Astrocyte (in vitro differentiated cells and primary cell): ENCODE measurements at regions not wholly inside any gene's neighbourhood (a gene's known extent, or its start where the extent isn't known, plus 50 kb on each side); places are given as distances from the start of the nearest gene placed in this dataset.

Experiments used
- DNase-seq: peaks from one replicate; pipeline ENCODE4 v3.0.0-alpha.2; 2010; ENCODE audit warnings: low read depth
- FAIRE-seq: peaks from 2 replicates; lab custom pipeline; 2011; peaks lifted over from hg19 to GRCh38; lab: Jason Lieb, UNC
- H2AFZ ChIP-seq: 2 replicates; pipeline ENCODE4 v1.6.0; 2012; ENCODE audit warnings: low read depth, low read length, inconsistent platforms
- H3K27ac ChIP-seq: 2 replicates; pipeline ENCODE4 v1.5.1; 2011; ENCODE audit warnings: low read depth, low read length, inconsistent platforms
- H3K27me3 ChIP-seq: 2 replicates; pipeline ENCODE4 v1.6.0; 2011; ENCODE audit warnings: low read length, inconsistent platforms; ENCODE audit not compliant: insufficient read depth
- H3K36me3 ChIP-seq: 2 replicates; pipeline ENCODE4 v1.5.1; 2011; ENCODE audit warnings: low read length, inconsistent platforms; ENCODE audit not compliant: insufficient read depth
- H3K4me1 ChIP-seq: 2 replicates; pipeline ENCODE4 v1.5.1; 2011; ENCODE audit warnings: low read length, inconsistent platforms; ENCODE audit not compliant: insufficient read depth
- H3K4me2 ChIP-seq: 2 replicates; pipeline ENCODE4 v1.6.0; 2012; ENCODE audit warnings: low read length, inconsistent platforms
- H3K4me3 ChIP-seq: 2 replicates; pipeline ENCODE4 v1.5.1; 2011; ENCODE audit warnings: low read depth, mild to moderate bottlenecking, low read length, inconsistent platforms; ENCODE audit not compliant: insufficient read depth
- H3K79me2 ChIP-seq: 2 replicates; pipeline ENCODE4 v1.6.0; 2012; ENCODE audit warnings: mild to moderate bottlenecking, low read length, inconsistent platforms; ENCODE audit not compliant: insufficient read depth
- H3K9ac ChIP-seq: 2 replicates; pipeline ENCODE4 v1.6.0; 2012; ENCODE audit warnings: mild to moderate bottlenecking, low read length, inconsistent platforms
- H3K9me3 ChIP-seq: 2 replicates; pipeline ENCODE4 v1.5.1; 2012; ENCODE audit warnings: low read depth, mild to moderate bottlenecking, low read length, inconsistent platforms; ENCODE audit not compliant: insufficient read depth
- H4K20me1 ChIP-seq: 2 replicates; pipeline ENCODE4 v1.6.0; 2012; ENCODE audit warnings: low read length, inconsistent platforms; ENCODE audit not compliant: insufficient read depth
- H3K27ac Mint-ChIP-seq: one replicate; pipeline ENCODE4 v1.8.0; 2021; ENCODE audit warnings: mild to moderate bottlenecking, mixed read lengths; ENCODE audit not compliant: unreplicated experiment
- H3K27me3 Mint-ChIP-seq: one replicate; pipeline ENCODE4 v1.8.0; 2021; ENCODE audit warnings: low read depth, mixed read lengths; ENCODE audit not compliant: unreplicated experiment
- H3K36me3 Mint-ChIP-seq: one replicate; pipeline ENCODE4 v1.8.0; 2021; ENCODE audit warnings: low read depth, mixed read lengths; ENCODE audit not compliant: unreplicated experiment
- H3K4me1 Mint-ChIP-seq: one replicate; pipeline ENCODE4 v1.8.0; 2021; ENCODE audit warnings: low read depth, mixed read lengths; ENCODE audit not compliant: unreplicated experiment
- H3K4me3 Mint-ChIP-seq: one replicate; pipeline ENCODE4 v1.8.0; 2021; ENCODE audit warnings: mild to moderate bottlenecking, moderate library complexity, mixed read lengths; ENCODE audit not compliant: unreplicated experiment
- H3K9me3 Mint-ChIP-seq: one replicate; pipeline ENCODE4 v1.8.0; 2021; ENCODE audit warnings: mild to moderate bottlenecking, mixed read lengths; ENCODE audit not compliant: unreplicated experiment
- EZH2 ChIP-seq: IDR thresholded peaks from 2 replicates; pipeline ENCODE4 v1.6.1; 2012; ENCODE audit warnings: mild to moderate bottlenecking, low read length, inconsistent platforms; ENCODE audit not compliant: insufficient read depth
- TF ChIP-seq, protein P1 (sequence below): IDR thresholded peaks from 2 replicates; pipeline ENCODE4 v1.5.1; 2011; ENCODE audit warnings: low read depth, mild to moderate bottlenecking, inconsistent platforms, low read length, moderate library complexity; ENCODE audit not compliant: insufficient read depth

DNA sequence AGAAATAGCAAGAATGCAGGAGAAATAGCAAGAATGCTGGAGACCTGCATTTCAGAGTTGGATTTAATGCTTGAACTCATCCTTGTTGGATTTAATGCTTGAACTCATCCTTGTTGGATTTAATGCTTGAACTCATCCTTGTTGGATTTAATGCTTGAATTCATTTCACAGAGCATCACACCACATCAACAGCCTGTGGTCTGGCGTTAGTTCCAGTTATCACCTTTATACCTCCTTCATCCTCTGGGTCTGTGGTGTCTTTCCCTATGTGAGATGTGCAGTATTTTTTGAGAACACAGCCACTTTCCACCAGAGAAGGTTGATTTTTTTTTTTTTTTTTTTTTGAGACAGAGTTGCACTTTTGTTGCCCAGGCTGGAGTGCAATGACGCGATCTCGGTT, 546.4 kb upstream of the SOX11 start:
- H2AFZ ChIP-seq = no peak overlapping the region
- TF ChIP-seq EZH2 = no peak
- TF ChIP-seq, protein P1, sequence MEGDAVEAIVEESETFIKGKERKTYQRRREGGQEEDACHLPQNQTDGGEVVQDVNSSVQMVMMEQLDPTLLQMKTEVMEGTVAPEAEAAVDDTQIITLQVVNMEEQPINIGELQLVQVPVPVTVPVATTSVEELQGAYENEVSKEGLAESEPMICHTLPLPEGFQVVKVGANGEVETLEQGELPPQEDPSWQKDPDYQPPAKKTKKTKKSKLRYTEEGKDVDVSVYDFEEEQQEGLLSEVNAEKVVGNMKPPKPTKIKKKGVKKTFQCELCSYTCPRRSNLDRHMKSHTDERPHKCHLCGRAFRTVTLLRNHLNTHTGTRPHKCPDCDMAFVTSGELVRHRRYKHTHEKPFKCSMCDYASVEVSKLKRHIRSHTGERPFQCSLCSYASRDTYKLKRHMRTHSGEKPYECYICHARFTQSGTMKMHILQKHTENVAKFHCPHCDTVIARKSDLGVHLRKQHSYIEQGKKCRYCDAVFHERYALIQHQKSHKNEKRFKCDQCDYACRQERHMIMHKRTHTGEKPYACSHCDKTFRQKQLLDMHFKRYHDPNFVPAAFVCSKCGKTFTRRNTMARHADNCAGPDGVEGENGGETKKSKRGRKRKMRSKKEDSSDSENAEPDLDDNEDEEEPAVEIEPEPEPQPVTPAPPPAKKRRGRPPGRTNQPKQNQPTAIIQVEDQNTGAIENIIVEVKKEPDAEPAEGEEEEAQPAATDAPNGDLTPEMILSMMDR = no peak
- no peak overlapping the region for H3K27ac Mint-ChIP-seq
- no peak overlapping the region for H3K27ac ChIP-seq
- no peaks in the 10 kb centered on the region for H3K36me3 ChIP-seq
- H3K27me3 Mint-ChIP-seq = no peaks in the 10 kb centered on the region
- H3K9ac ChIP-seq = no peak overlapping the region
- H4K20me1 ChIP-seq = no peaks in the 10 kb centered on the region
- FAIRE-seq = no peak
- H3K4me3 ChIP-seq = no peak overlapping the region
- H3K4me1 Mint-ChIP-seq = peaks cover 2% of the 10 kb centered on the region
- no peaks in the 10 kb centered on the region for H3K79me2 ChIP-seq
- H3K27me3 ChIP-seq = no peaks in the 10 kb centered on the region
- H3K36me3 Mint-ChIP-seq = no peaks in the 10 kb centered on the region
- no peaks in the 10 kb centered on the region for H3K9me3 ChIP-seq
- no peaks in the 10 kb centered on the region for H3K4me1 ChIP-seq
- H3K4me2 ChIP-seq = no peak overlapping the region
- no peak overlapping the region for H3K4me3 Mint-ChIP-seq
- peaks cover 8% of the 10 kb centered on the region for H3K9me3 Mint-ChIP-seq
- DNase-seq = no peak

DNA sequence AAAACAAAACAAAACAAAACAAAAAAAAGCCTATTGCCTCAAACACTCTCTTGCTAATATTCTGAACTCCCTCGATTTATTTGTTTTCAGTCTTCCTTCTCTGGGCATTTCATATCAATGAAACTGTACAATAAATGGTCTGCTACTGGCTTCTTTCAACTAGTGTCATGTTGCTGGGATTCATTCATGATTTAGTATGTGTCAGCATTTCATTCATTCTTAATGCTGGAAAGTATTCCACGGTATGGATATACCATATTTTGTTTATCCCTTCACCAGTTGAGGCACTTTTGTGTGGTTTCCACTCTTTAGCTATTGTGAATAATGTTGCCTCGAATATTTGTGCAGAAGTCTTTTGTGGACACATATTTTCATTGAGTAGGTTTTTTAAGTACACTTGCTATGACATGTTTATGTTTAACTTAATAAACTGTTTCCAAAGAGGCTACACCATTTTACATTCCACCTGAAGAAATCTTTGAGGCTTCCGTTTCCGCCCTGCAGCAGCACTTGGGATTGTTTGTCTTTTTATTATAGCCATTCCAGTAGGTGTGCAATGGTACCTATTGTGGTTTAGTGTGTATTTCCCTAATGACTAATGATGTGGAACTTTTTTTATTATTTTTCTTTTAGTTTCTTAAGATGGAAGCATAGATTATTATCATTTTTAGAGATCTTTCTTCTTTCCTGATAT, 543.6 kb upstream of the SOX11 start:
- TF ChIP-seq, protein P1 = no peak
- TF ChIP-seq EZH2 = no peak
- Mint-ChIP-seq H3K9me3 (peaks cover 14% of the 10 kb centered on the region), H3K27me3 (no peaks in the 10 kb centered on the region), H3K4me1 (no peaks in the 10 kb centered on the region), H3K27ac (no peak overlapping the region), H3K4me3 (no peak overlapping the region), H3K36me3 (no peaks in the 10 kb centered on the region)
- no peak for FAIRE-seq
- Histone ChIP-seq H2AFZ (no peak overlapping the region), H3K27me3 (no peaks in the 10 kb centered on the region), H3K9me3 (no peaks in the 10 kb centered on the region), H3K4me1 (no peaks in the 10 kb centered on the region), H4K20me1 (no peaks in the 10 kb centered on the region), H3K4me3 (no peak overlapping the region), H3K27ac (no peak overlapping the region), H3K36me3 (no peaks in the 10 kb centered on the region), H3K9ac (no peak overlapping the region), H3K4me2 (no peak overlapping the region), H3K79me2 (no peaks in the 10 kb centered on the region)
- no peak for DNase-seq

GRCh38 chr2:5150871-5151270, 541.3 kb upstream of the SOX11 start:
- Histone ChIP-seq H3K4me2 (no peak overlapping the region), H3K4me1 (no peaks in the 10 kb centered on the region), H3K27ac (no peak overlapping the region), H3K27me3 (no peaks in the 10 kb centered on the region), H3K4me3 (no peak overlapping the region), H3K9ac (no peak overlapping the region), H3K9me3 (no peaks in the 10 kb centered on the region), H3K79me2 (no peaks in the 10 kb centered on the region), H2AFZ (no peak overlapping the region), H4K20me1 (no peaks in the 10 kb centered on the region), H3K36me3 (no peaks in the 10 kb centered on the region)
- no peaks in the 10 kb centered on the region for H3K36me3 Mint-ChIP-seq
- no peak for TF ChIP-seq EZH2
- TF ChIP-seq, protein P1 = no peak
- FAIRE-seq (no peak), DNase-seq (no peak)
- no peak overlapping the region for H3K27ac Mint-ChIP-seq
- H3K4me3 Mint-ChIP-seq = no peak overlapping the region
- peaks cover 15% of the 10 kb centered on the region for H3K9me3 Mint-ChIP-seq
- no peaks in the 10 kb centered on the region for H3K27me3 Mint-ChIP-seq
- H3K4me1 Mint-ChIP-seq = no peaks in the 10 kb centered on the region
